SH-SY5Y (cell line): ENCODE measurements at regions not wholly inside any gene's neighbourhood (a gene's known extent, or its start where the extent isn't known, plus 50 kb on each side); places are given as distances from the start of the nearest gene placed in this dataset.

ENCODE experiments used
- GATA2 ChIP-seq: IDR thresholded peaks from 2 replicates; pipeline ENCODE4 v1.6.1; 2011; ENCODE audit warnings: mild to moderate bottlenecking, low read depth, low read length
- GATA3 ChIP-seq: IDR thresholded peaks from 2 replicates; pipeline ENCODE4 v1.6.1; 2011; ENCODE audit warnings: low read depth, mild to moderate bottlenecking, low read length, moderate library complexity

- no peak for TF ChIP-seq GATA2
- no peak for TF ChIP-seq GATA3
These were observed 173.7 kb upstream of the NFIB start for GRCh38 chr9:14487547-14488185.
